Inflammatory macrophage treated with lipopolysaccharide for 4 hours (primary cell): ENCODE measurements at regions not wholly inside any gene's neighbourhood (a gene's known extent, or its start where the extent isn't known, plus 50 kb on each side); places are given as distances from the start of the nearest gene placed in this dataset.

Source experiments
- DNase-seq: peaks from one replicate; pipeline ENCODE4 v3.0.0-alpha.2; 2020

GRCh38 chr15:38046257-38047051, 112.0 kb downstream of the TMCO5A start:
- DNase-seq, result no peak

DNA sequence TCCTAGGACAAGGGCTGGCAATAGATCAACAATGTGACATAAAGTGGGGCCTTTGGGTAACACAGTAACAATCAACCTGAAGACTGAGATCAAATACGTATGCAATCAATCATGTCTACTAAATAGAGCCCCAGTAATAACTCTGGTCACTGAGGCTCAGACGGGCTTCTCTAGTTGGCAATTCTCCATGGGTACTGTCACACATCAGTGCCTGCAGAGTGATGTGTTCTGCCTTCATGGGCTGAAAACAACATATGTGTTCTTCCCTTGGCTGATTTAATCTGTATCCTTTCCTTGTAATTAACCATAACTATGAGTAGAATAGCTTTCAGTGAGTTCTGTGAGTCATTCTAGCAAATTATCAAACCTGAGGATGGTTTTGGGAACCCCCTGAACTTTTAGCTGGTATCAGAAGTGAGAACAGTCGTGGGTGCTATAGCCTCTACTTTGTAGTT, 113.6 kb downstream of the TMCO5A start:
- no peak for DNase-seq

DNA sequence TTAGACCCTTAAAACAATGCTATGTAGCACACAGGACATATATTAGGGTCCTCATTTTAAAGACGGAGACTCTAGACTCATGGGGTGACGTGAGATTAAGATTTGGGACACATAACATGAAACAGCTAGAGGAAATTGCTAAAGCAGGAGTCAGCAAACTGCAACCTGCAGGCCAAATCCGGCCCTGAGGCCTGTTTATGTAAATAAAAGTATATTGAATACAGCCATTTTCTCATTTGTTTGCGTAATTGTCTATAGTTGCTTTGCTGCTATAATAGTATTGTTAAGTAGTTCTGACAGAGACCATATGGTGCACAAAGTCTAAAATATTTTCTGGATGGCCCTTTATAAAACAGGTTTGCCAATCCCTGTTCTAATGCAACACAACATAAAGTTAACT, 115.5 kb downstream of the TMCO5A start:
- peak; percentile 73 for DNase-seq

GRCh38 chr15:38050529-38051448, 116.3 kb downstream of the TMCO5A start:
- peak; percentile 97 for DNase-seq

- peak; percentile 73 for DNase-seq
Observed at GRCh38 chr15:38053205-38053604, 118.8 kb downstream of the TMCO5A start.

DNA sequence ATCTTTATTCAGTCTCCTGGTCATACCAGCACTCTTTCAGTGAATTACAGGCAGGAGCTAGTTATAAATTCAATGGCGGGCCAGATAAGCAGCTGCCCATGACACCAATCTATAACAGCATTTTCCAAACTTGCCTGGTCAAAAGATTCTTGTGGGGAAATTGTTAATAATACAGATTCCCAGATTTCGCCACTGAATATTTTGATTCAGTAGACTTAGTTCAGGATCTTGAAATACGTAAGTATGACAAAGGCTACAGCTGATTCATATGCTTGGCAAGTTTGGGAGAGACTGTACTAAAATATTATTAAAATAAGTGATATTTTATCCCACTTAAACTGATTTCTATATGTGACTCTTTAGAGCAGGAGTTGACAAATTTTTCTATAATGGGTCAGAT, 119.3 kb downstream of the TMCO5A start:
- DNase-seq, result no peak

GRCh38 chr15:38054488-38054887, 120.0 kb downstream of the TMCO5A start:
- DNase-seq, result peak; percentile 62

DNA sequence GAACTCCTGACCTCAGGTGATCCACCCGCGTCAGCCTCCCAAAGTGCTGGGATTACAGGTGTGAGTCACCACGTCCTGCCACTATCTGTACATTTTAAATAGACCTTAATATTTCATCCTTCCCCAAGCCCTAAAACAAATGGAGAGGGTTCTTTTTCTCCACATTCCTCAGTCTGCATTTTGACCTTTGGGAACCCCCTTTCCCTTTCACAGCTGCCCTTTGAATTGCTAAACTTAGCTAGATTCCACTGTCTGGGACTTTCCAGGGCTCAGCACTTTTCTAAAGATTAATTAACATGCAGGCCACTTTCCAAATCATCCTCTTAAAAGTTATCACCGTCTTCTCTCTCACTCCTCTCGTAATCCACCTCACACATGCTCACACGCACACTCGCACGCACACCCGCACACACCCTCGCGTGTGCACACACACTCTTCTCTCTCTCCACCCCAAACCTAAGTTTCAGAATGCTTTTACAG, 124.2 kb downstream of the TMCO5A start:
- peak; percentile 79 for DNase-seq

GRCh38 chr15:38059665-38060064, 125.2 kb downstream of the TMCO5A start:
- DNase-seq, result peak; percentile 50

- DNase-seq, result no peak
Observed at GRCh38 chr15:38061856-38062649, 127.6 kb downstream of the TMCO5A start.

DNA sequence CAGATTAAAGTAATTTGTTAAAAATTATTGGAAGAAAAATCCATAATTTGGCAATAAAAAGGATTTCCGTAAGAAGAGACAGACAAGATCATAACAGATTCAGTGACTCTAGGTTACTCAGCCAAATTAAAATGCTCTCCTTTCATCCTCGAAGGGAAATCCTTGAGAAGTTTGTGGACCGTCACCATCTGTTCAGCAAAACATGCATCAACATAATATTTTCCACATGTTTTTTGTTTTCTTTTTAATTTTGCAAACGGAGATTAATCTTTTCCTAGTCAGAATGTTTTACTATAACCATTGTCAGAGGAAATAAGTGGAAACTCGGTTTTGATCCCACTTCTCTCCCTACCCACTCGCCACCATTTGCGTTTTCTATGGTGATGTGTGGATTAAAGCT, 128.3 kb downstream of the TMCO5A start:
- no peak for DNase-seq

DNA sequence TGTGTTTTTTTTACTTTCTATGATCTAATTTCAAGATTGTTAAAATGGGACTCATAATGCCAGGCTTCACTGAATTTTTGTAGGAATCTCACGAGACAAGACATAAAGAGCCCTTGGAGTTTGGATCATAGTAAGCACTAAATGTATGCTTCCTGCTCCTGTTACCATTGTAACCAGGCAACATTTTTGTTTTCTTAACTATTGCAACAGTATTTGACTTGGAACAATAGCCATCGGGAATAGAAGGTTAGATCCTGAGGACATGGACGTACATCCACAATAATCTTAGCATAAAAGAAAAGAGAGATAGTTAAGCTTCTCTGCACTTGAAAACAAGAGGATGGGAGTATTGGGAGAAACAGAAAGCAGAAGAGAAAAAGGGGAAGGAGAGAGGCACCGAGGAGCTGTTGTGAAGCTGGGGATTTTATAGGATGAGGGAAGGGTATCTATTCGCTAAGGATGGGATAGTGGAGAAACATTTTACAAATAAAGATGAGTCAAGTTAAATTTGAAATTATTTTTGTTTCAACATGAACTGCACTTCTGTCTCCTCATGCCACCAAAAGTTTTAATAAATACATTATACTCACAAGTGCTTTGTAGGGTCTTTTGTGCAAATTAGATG, 131.4 kb downstream of the TMCO5A start:
- peak; percentile 86 for DNase-seq

- DNase-seq, result no peak
Observed at GRCh38 chr15:38066612-38067011, 132.2 kb downstream of the TMCO5A start.

DNA sequence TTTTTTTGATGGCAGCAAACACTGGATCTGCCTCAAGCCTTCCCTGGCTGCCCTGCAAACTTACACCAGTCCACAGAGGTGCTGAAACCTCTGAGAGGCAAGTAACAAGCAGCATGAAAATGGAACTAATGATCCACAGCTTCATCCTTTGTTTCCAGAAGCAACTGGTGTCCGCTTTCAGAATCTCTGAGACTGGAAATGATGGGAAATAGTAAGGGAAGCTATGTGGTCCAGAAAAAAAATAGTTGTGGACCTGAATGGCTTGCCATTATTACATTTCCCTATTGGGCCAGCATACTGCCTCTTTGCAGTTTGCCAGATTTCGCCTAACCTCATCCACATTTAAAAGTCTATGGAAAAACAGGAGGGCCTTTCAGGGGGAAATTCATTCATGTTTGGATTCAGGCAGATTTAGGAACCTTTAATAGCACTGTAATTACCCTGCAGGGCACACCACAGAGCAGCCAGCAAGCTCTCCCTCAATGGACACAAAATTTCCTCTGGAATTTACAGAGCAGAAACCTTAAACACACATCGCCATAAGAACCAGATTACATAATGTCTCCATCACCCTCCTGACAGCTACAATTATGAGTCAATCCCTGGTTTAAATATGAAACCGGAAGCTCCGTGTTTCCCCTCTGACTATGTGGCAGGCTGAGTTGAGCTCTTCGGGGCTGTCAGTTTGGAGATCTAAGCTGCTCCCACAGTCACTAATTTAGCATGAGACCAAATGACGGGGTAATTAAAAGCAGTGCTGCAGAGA, 134.4 kb downstream of the TMCO5A start:
- DNase-seq, result peak; percentile 96

- peak; percentile 87 for DNase-seq
Observed at GRCh38 chr15:38069511-38070011, 135.1 kb downstream of the TMCO5A start.

DNA sequence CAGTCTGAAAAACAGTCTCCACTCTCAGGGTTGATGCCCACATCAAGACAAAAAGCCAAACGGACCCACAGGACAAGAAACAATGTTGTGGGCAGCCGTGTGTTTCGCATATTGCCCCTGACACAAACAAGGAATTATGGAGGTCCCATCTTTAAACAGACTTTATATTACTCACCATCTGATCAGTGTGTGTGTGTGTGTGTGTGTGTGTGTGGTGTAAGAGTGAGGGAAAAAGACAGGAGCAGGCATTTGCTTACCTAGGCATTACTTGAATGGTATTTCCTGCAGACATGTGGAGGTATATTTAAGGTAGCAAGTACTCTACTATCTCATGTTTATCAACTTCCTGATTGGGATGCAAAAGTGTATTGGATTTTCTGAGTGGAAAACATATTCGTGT, 136.3 kb downstream of the TMCO5A start:
- no peak for DNase-seq

DNA sequence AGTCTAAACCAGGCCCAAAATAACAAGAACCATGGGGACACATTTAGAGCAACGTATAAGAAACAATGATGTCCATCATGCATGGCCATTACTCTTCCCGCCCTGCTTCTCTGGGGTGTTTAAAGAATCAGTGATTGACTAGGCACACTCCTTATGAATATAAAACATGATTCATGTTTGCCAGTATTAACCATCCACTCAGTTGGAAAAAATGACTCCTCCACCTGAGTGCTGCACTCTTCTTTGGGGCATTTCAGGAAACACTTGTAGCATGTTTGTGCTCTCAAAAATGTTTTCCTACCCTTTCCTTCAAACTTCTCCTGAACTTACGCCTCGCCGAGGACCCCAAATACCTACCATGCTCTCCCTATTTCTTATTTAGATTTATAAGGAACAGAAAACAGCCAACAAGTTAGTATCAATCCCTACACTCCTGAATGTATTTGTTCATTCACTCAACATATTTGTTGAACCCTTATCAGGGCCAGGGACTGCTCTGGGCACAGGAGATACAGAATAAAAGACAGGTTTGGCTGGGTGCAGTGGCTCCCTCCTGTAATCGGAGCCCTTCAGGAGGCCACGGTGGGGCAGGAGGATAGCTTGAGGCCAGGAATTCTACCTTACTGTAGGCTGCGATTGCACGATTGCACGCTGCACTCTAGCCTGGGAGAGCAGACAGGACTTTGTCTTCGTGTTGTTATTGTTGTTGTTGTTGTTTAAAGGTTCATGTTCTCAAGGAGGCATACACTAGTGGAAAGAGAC, 137.0 kb downstream of the TMCO5A start:
- DNase-seq, result no peak

DNA sequence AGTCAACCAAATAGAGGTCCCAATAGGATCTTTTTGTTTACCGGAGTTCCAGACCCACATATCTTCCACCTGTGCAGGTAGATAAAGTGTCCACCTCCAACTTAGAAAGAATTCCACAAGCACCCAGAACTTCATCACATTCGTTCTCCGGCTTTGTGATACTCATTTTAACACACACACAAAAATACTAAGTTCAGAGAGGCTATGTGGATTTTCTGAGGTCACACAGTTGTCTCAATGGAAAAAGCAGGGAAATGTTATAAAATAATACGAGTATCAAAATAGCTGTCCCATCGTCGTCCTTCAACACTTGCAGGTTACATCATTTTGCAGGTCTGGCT, 137.5 kb downstream of the TMCO5A start:
- no peak for DNase-seq

GRCh38 chr15:38072348-38073177, 138.1 kb downstream of the TMCO5A start:
- DNase-seq, result peak; percentile 80
